Lower leg skin (tissue), 4 donors: ENCODE measurements at regions not wholly inside any gene's neighbourhood (a gene's known extent, or its start where the extent isn't known, plus 50 kb on each side); places are given as distances from the start of the nearest gene placed in this dataset.

Experiments used
- DNase-seq, 2 donors: peaks; one replicate each; pipeline ENCODE4 v3.0.0-alpha.2; 2019; ENCODE audit warnings: low spot score in 2 of 2
- H3K4me3 ChIP-seq: fragments of 200-600 bp; sonication (generic); 2 replicates; pipeline ENCODE4 v1.5.1; 2017; ENCODE audit warnings: mild to moderate bottlenecking, low read depth; ENCODE audit not compliant: poor library complexity, severe bottlenecking
- POLR2A ChIP-seq, 2 donors: fragments of 450-650 bp; IDR thresholded peaks; one replicate each; pipeline ENCODE4 v1.6.1; 2016 to 2017; ENCODE audit warnings: antibody characterized with exemption in 2 of 2, mild to moderate bottlenecking in 1 of 2, moderate library complexity in 1 of 2
- WGBS, 2 donors: methylation state at CpG; one replicate each; pipeline ENCODE4 v1.1.5; 2018; 5-methylcytosine and 5-hydroxymethylcytosine counted together
- intact Hi-C: fragments of 100-400 bp; cut with DNase I; formaldehyde crosslinking; loops from one replicate; pipeline ENCODE4 v1.15.0; 2023; ENCODE audit warnings: low total_unique reads
- TF ChIP-seq, protein P1 (sequence below), 3 donors: fragments of 450-650 bp; IDR thresholded peaks; one replicate each; pipeline ENCODE4 v1.5.1; 2016; ENCODE audit warnings: antibody characterized with exemption in 3 of 3, mild to moderate bottlenecking in 3 of 3, moderate library complexity in 2 of 3

GRCh38 chr6:82738773-82739172 is 326.9 kb downstream of the UBE3D start:
- no peak for TF ChIP-seq POLR2A (IDR thresholded peaks at IDR 0.05)
- TF ChIP-seq, protein P1, sequence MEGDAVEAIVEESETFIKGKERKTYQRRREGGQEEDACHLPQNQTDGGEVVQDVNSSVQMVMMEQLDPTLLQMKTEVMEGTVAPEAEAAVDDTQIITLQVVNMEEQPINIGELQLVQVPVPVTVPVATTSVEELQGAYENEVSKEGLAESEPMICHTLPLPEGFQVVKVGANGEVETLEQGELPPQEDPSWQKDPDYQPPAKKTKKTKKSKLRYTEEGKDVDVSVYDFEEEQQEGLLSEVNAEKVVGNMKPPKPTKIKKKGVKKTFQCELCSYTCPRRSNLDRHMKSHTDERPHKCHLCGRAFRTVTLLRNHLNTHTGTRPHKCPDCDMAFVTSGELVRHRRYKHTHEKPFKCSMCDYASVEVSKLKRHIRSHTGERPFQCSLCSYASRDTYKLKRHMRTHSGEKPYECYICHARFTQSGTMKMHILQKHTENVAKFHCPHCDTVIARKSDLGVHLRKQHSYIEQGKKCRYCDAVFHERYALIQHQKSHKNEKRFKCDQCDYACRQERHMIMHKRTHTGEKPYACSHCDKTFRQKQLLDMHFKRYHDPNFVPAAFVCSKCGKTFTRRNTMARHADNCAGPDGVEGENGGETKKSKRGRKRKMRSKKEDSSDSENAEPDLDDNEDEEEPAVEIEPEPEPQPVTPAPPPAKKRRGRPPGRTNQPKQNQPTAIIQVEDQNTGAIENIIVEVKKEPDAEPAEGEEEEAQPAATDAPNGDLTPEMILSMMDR (IDR thresholded peaks at IDR 0.05): no peak
- H3K4me3 ChIP-seq: no peak overlapping the region
- 44 to 48% methylated on average over 1 of the region's 1 CpG for WGBS, 2 donors
- no peak for DNase-seq
- intact Hi-C loops: no loop called here

GRCh38 chr6:82739303-82739702 is 326.3 kb downstream of the UBE3D start:
- no peak for DNase-seq
- 0 to 2% methylated on average over 1 of the region's 1 CpG for WGBS, 2 donors
- intact Hi-C loops: no loop called here
- no peak overlapping the region for H3K4me3 ChIP-seq
- TF ChIP-seq, protein P1 (IDR thresholded peaks at IDR 0.05): no peak
- no peak for TF ChIP-seq POLR2A (IDR thresholded peaks at IDR 0.05)

- WGBS, 2 donors: 75 to 82% methylated on average over 4 of the region's 4 CpGs
- TF ChIP-seq POLR2A (IDR thresholded peaks at IDR 0.05): no peak
- TF ChIP-seq, protein P1 (IDR thresholded peaks at IDR 0.05): no peak
- intact Hi-C loops: no loop called here
- no peak for DNase-seq
- H3K4me3 ChIP-seq: no peak overlapping the region
These were observed 325.6 kb downstream of the UBE3D start for GRCh38 chr6:82740072-82740471.

DNA sequence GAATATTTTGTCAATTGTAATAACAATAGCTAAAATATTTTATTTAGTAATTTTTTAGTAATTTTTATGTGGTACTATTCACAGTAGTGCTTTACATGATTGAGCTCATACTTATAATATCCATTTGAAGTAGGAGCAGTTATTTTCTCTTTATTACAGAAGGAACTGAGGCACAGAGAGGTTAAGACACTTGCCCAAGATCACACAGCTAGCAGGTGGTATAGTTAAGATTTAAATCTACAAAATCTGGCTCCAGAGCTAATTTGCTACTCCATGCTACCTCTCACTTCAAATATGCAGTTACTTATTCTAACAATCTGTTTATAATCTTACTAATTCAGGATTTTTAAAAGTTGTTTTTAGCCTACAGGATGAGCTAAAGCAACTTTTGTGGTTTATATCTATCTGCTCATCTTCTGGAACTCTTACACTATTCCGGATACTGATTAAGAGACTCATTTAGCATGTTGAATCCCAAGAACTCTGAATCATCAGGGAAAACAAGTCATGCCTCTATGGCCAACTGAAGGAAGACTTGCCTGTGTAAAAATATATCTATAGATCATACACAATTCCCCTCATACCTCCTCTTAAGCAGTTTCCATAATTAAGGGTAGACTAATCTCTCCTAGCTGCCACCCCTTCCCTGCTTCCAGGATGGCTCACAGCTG is 324.2 kb downstream of the UBE3D start:
- no peak for DNase-seq
- intact Hi-C loops: no loop called here
- H3K4me3 ChIP-seq: no peak overlapping the region
- TF ChIP-seq, protein P1 (IDR thresholded peaks at IDR 0.05): no peak
- no peak for TF ChIP-seq POLR2A (IDR thresholded peaks at IDR 0.05)
- 57 to 67% methylated on average over 1 of the region's 1 CpG for WGBS, 2 donors

GRCh38 chr6:82741996-82742385 is 323.6 kb downstream of the UBE3D start:
- 69 to 90% methylated on average over 3 of the region's 3 CpGs for WGBS, 2 donors
- intact Hi-C loops: no loop called here

More at GRCh38 chr6:82741996-82742385, 323.6 kb downstream of the UBE3D start:
- no peak for TF ChIP-seq POLR2A (IDR thresholded peaks at IDR 0.05)
- TF ChIP-seq, protein P1 (IDR thresholded peaks at IDR 0.05): no peak
- DNase-seq: no peak
- H3K4me3 ChIP-seq: no peak overlapping the region
